A549 (cell line): ENCODE measurements at regions not wholly inside any gene's neighbourhood (a gene's known extent, or its start where the extent isn't known, plus 50 kb on each side); places are given as distances from the start of the nearest gene placed in this dataset.
"Not testable (repeated sequence)": the region's sequence is repeated elsewhere in the genome, so short reads cannot be mapped to it uniquely, and the experiment has no call there.

Source experiments
- ATAC-seq, 2 experiments: fragments of 200-7000 bp in 1 of 2; fragments of >200 bp in 1 of 2; cut with Nextera tagmentation in 1 of 2; cut with Tn5 transposase in 1 of 2; 3 replicates each; pipeline versions ENCODE4 v1.8.0 to v1.9.1; 2018 to 2020; ENCODE audit warnings: mild to moderate bottlenecking in 1 of 2, moderate library complexity in 1 of 2
- CTCF ChIA-PET: fragments of 300-600 bp; sonication (Branson Sonifier 250); formaldehyde crosslinking; extraction: SDS; loops from one replicate; lab custom pipeline; 2021; ENCODE audit warnings: antibody characterized with exemption, inconsistent platforms; lab: Yijun Ruan, JAX
- POLR2A ChIA-PET: fragments of 350-600 bp; formaldehyde crosslinking; extraction: SDS; loops from one replicate; lab custom pipeline; 2021; ENCODE audit warnings: antibody characterized with exemption, inconsistent platforms; lab: Yijun Ruan, JAX
- DNase-seq, 2 experiments: peaks; one replicate each; pipeline versions ENCODE4 v3.0.0 to v3.0.0-alpha.2; 2011 to 2016; ENCODE audit warnings: low read depth in 1 of 2, low spot score in 1 of 2
- FAIRE-seq: peaks from 2 replicates; lab custom pipeline; 2011; peaks lifted over from hg19 to GRCh38; lab: Jason Lieb, UNC
- H3K27ac ChIP-seq, 2 experiments: fragments of >200 bp; sonication (Bioruptor Twin); formaldehyde crosslinking; 3 replicates each; pipeline ENCODE4 v1.5.1; 2016 to 2017
- H3K4me1 ChIP-seq: fragments of >200 bp; sonication (Bioruptor Twin); formaldehyde crosslinking; 3 replicates; pipeline ENCODE4 v1.6.1; 2016
- H3K4me2 ChIP-seq: fragments of >200 bp; sonication (Bioruptor Twin); formaldehyde crosslinking; 3 replicates; pipeline ENCODE4 v1.6.1; 2016
- H3K4me3 ChIP-seq: fragments of >200 bp; sonication (Bioruptor Twin); formaldehyde crosslinking; 3 replicates; pipeline ENCODE4 v1.5.1; 2016
- H3K9me3 ChIP-seq: fragments of >200 bp; sonication (Bioruptor Twin); formaldehyde crosslinking; 3 replicates; pipeline ENCODE4 v1.6.1; 2016
- CBX2 ChIP-seq: fragments of 200-600 bp; sonication (generic); IDR thresholded peaks from 2 replicates; pipeline ENCODE4 v1.6.1; 2016; ENCODE audit warnings: low read depth, mild to moderate bottlenecking, borderline replicate concordance
- FOSB ChIP-seq: fragments of 250-450 bp; sonication (Bioruptor Pico); IDR thresholded peaks from 2 replicates; pipeline ENCODE4 v1.5.0; 2020; ENCODE audit warnings: mild to moderate bottlenecking, moderate library complexity
- FOSL2 ChIP-seq, 2 experiments: fragments of 450-650 bp in 1 of 2; fragments of >200 bp in 1 of 2; sonication (Bioruptor Twin) in 1 of 2; formaldehyde crosslinking; IDR thresholded peaks; 2 replicates each; pipeline versions ENCODE4 v1.5.0 to v1.6.1; 2016 to 2020; ENCODE audit warnings: mild to moderate bottlenecking in 1 of 2, moderate library complexity in 1 of 2
- HDAC2 ChIP-seq: fragments of 200-600 bp; sonication (generic); IDR thresholded peaks from 2 replicates; pipeline ENCODE4 v1.6.1; 2016
- HES2 ChIP-seq: fragments of >200 bp; sonication (Bioruptor Twin); formaldehyde crosslinking; IDR thresholded peaks from 2 replicates; pipeline ENCODE4 v1.6.1; 2016
- HOXA7 ChIP-seq: fragments of 250-450 bp; sonication (Bioruptor Pico); IDR thresholded peaks from 2 replicates; pipeline ENCODE4 v1.5.0; 2020; ENCODE audit warnings: mild to moderate bottlenecking, moderate library complexity
- HOXB13 ChIP-seq: fragments of 250-450 bp; sonication (Bioruptor Pico); IDR thresholded peaks from 2 replicates; pipeline ENCODE4 v1.5.0; 2020; ENCODE audit warnings: low read depth, mild to moderate bottlenecking, moderate library complexity
- KDM1A ChIP-seq: fragments of 200-600 bp; sonication (generic); IDR thresholded peaks from 2 replicates; pipeline ENCODE4 v1.6.1; 2016; ENCODE audit warnings: low read depth, mild to moderate bottlenecking
- MAZ ChIP-seq: fragments of 150-350 bp; IDR thresholded peaks from 2 replicates; pipeline ENCODE4 v1.6.1; 2014; ENCODE audit warnings: antibody characterized with exemption, low read depth, low read length, borderline replicate concordance
- NFE2L2 ChIP-seq: fragments of 150-350 bp; conservative IDR thresholded peaks from 2 replicates; pipeline ENCODE4 v1.6.1; 2014; ENCODE audit warnings: low read length
- TFCP2L1 ChIP-seq: fragments of 250-450 bp; sonication (Bioruptor Pico); IDR thresholded peaks from 2 replicates; pipeline ENCODE4 v1.5.0; 2021; ENCODE audit warnings: mild to moderate bottlenecking
- ZC3H11A ChIP-seq: fragments of 450-650 bp; IDR thresholded peaks from 2 replicates; pipeline ENCODE4 v1.6.1; 2014; ENCODE audit warnings: antibody characterized with exemption, mild to moderate bottlenecking
- ZFP36 ChIP-seq: fragments of 450-650 bp; IDR thresholded peaks from 2 replicates; pipeline ENCODE4 v1.6.1; 2014; ENCODE audit warnings: borderline replicate concordance; ENCODE audit not compliant: partially characterized antibody
- ZNF302 ChIP-seq: fragments of 250-450 bp; sonication (Bioruptor Pico); IDR thresholded peaks from 2 replicates; pipeline ENCODE4 v1.9.0; 2021; ENCODE audit warnings: inconsistent platforms, mild to moderate bottlenecking, moderate library complexity
- WGBS: methylation state at CpG from one replicate; pipeline ENCODE4 v1.1.6; 2017; ENCODE audit errors: missing lambda C conversion rate; 5-methylcytosine and 5-hydroxymethylcytosine counted together
- TF ChIP-seq, protein P1 (sequence below): fragments of 200-600 bp; sonication (generic); IDR thresholded peaks from 2 replicates; pipeline ENCODE4 v1.6.1; 2016; ENCODE audit warnings: antibody characterized with exemption, mild to moderate bottlenecking, moderate library complexity
- TF ChIP-seq, protein P2 (sequence below): fragments of 150-350 bp; IDR thresholded peaks from 2 replicates; pipeline ENCODE4 v1.6.1; 2014; ENCODE audit warnings: low read depth, mild to moderate bottlenecking, low read length
- TF ChIP-seq, protein P3 (sequence below): IDR thresholded peaks from 2 replicates; pipeline ENCODE4 v1.6.1; 2012; ENCODE audit warnings: low read depth, borderline replicate concordance

DNA sequence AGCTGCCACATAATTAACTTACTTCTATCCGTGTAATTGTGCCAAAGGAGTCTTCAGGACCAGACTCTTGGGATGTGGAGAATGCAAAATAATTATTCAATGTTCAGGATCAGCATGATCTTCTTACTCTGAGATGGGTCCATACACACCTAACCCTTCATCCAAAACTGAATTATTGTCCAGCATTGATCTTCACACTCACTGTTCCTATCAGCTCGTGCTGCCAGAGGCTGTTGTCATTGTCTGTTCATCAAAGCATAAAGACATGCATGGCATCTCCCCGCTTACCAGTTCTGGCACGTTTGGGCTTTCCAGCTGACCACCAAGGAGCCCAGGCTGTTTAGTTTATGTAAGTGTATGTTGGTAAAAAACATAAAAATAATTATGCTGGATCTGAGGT lies 1090.7 kb downstream of the DNAJB9 start:
- ChIA-PET CTCF (no interaction called here), POLR2A (no interaction called here)
- H3K4me3 ChIP-seq, result no peak overlapping the region
- H3K4me2 ChIP-seq, result no peak overlapping the region
- no peak for ATAC-seq
- no peaks in the 10 kb centered on the region for H3K4me1 ChIP-seq
- 33% methylated on average over 4 of the region's 4 CpGs for WGBS
- no peak for FAIRE-seq
- H3K9me3 ChIP-seq, result no peaks in the 10 kb centered on the region
- TF ChIP-seq HES2, result no peak
- no peak for DNase-seq
- no peak overlapping the region for H3K27ac ChIP-seq

GRCh38 chr7:109663806-109664205 lies 1094.1 kb downstream of the DNAJB9 start:
- Histone ChIP-seq H3K4me3 (no peak overlapping the region), H3K4me2 (no peak overlapping the region), H3K9me3 (no peaks in the 10 kb centered on the region), H3K4me1 (no peaks in the 10 kb centered on the region), H3K27ac (no peak overlapping the region)
- ATAC-seq (no peak), FAIRE-seq (no peak), DNase-seq (no peak)
- ChIA-PET POLR2A (no interaction called here), CTCF (no interaction called here)
- WGBS, result 52% methylated on average over 3 of the region's 3 CpGs
- TF ChIP-seq HES2 (no peak), FOSB (CRISPR knock-in tag) (no peak), ZFP36 (no peak), KDM1A (no peak), ZC3H11A (no peak), HOXB13 (CRISPR knock-in tag) (no peak), TFCP2L1 (no peak), FOSL2 (IDR thresholded peaks at IDR 0.05) (no peak), FOSL2 (CRISPR knock-in tag; IDR thresholded peaks at IDR 0.05) (no peak), HOXA7 (no peak), NFE2L2 (no peak), ZNF302 (CRISPR knock-in tag) (no peak), CBX2 (no peak), HDAC2 (no peak), MAZ (no peak)
- TF ChIP-seq, protein P1, sequence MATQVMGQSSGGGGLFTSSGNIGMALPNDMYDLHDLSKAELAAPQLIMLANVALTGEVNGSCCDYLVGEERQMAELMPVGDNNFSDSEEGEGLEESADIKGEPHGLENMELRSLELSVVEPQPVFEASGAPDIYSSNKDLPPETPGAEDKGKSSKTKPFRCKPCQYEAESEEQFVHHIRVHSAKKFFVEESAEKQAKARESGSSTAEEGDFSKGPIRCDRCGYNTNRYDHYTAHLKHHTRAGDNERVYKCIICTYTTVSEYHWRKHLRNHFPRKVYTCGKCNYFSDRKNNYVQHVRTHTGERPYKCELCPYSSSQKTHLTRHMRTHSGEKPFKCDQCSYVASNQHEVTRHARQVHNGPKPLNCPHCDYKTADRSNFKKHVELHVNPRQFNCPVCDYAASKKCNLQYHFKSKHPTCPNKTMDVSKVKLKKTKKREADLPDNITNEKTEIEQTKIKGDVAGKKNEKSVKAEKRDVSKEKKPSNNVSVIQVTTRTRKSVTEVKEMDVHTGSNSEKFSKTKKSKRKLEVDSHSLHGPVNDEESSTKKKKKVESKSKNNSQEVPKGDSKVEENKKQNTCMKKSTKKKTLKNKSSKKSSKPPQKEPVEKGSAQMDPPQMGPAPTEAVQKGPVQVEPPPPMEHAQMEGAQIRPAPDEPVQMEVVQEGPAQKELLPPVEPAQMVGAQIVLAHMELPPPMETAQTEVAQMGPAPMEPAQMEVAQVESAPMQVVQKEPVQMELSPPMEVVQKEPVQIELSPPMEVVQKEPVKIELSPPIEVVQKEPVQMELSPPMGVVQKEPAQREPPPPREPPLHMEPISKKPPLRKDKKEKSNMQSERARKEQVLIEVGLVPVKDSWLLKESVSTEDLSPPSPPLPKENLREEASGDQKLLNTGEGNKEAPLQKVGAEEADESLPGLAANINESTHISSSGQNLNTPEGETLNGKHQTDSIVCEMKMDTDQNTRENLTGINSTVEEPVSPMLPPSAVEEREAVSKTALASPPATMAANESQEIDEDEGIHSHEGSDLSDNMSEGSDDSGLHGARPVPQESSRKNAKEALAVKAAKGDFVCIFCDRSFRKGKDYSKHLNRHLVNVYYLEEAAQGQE, result no peak
- TF ChIP-seq, protein P2, sequence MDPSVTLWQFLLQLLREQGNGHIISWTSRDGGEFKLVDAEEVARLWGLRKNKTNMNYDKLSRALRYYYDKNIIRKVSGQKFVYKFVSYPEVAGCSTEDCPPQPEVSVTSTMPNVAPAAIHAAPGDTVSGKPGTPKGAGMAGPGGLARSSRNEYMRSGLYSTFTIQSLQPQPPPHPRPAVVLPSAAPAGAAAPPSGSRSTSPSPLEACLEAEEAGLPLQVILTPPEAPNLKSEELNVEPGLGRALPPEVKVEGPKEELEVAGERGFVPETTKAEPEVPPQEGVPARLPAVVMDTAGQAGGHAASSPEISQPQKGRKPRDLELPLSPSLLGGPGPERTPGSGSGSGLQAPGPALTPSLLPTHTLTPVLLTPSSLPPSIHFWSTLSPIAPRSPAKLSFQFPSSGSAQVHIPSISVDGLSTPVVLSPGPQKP, result no peak
- TF ChIP-seq, protein P3, sequence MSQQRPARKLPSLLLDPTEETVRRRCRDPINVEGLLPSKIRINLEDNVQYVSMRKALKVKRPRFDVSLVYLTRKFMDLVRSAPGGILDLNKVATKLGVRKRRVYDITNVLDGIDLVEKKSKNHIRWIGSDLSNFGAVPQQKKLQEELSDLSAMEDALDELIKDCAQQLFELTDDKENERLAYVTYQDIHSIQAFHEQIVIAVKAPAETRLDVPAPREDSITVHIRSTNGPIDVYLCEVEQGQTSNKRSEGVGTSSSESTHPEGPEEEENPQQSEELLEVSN, result no peak

DNA sequence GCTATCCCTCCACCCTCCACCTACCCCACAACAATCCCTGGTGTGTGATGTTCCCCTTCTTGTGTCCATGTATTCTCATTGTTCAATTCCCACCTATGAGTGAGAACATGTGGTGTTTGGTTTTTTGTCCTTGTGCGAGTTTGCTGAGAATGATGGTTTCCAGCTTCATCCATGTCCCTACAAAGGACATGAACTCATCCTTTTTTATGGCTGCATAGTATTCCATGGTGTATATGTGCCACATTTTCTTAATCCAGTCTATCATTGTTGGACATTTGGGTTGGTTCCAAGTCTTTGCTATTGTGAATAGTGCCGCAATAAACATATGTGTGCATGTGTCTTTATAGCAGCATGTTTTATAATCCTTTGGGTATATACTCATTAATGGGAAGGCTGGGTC lies 1117.6 kb downstream of the DNAJB9 start:
- H3K27ac ChIP-seq, H3K4me3 ChIP-seq, ATAC-seq, H3K9me3 ChIP-seq, POLR2A ChIA-PET, H3K4me1 ChIP-seq, H3K4me2 ChIP-seq, FAIRE-seq, DNase-seq, CTCF ChIA-PET: not testable (repeated sequence)
- WGBS, result 44% methylated on average over 2 of the region's 2 CpGs

- FAIRE-seq, ATAC-seq, DNase-seq, H3K27ac ChIP-seq, H3K4me1 ChIP-seq, POLR2A ChIA-PET, H3K9me3 ChIP-seq, H3K4me3 ChIP-seq, CTCF ChIA-PET: not testable (repeated sequence)
- 0 out of 3 replicates have a peak overlapping the region, but pooled peaks have one; percentile 17 for H3K4me2 ChIP-seq
- 0% methylated on average over 4 of the region's 4 CpGs for WGBS
Observed at GRCh38 chr7:109692613-109693012, 1122.9 kb downstream of the DNAJB9 start.
